ENCODE measurements at regions not wholly inside any gene's neighbourhood (a gene's known extent, or its start where the extent isn't known, plus 50 kb on each side); places are given as distances from the start of the nearest gene placed in this dataset.

DNA sequence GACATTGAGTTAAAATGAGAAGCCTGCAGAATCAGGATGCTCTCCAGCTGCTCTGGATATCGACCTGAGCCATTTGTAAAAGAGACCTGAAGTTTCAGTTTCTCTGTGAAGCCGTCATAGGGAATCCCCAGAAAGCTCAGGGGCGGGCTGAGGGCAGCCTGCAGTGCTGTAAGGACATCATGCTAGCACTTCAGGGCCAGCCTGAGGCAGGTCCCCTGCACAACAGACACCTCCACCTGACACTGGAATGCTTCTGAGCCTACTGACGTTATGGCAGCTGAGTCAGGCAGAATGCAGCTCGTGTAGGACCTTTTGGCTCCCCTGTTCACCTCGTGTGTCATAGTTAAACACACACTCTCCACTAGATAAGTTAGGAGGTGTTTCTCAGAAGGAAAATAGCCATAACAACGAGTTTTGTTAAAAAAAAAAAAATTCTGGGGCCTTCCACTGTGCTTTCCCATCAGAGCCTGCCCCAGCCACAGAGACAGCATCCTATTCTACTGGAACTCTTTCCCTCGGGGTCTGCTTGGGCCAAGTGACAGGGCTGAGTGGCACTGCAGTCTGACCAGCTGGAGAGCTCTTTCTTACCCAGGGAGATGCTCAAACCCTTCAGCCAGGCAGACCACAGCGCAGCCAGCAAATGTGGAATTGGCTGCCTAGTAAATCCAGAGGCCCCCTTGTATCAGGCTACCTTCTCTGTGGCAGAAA, 354.9 kb downstream of the DIRAS2 start:
- WGBS, 2 experiments, result 73 to 81% methylated on average over 9 of the region's 9 CpGs
- Histone ChIP-seq H3K36me3 (ENCODE audit: control insufficient read depth, insufficient read depth, low read length) (no peaks in the 10 kb centered on the region), H3K4me1 (ENCODE audit: control insufficient read depth, insufficient read depth, low read length) (peaks cover 4% of the 10 kb centered on the region), H3K27me3 (ENCODE audit: control insufficient read depth, insufficient read depth, low read length, poor library complexity, severe bottlenecking) (no peaks in the 10 kb centered on the region), H3K4me3 (ENCODE audit: insufficient read depth, low read depth, low read length) (no peak overlapping the region), H3K9me3 (ENCODE audit: control insufficient read depth, low read length) (no peaks in the 10 kb centered on the region), H3K27ac (ENCODE audit: insufficient read depth, low read depth, low read length, poor library complexity, severe bottlenecking) (no peak overlapping the region)

DNA sequence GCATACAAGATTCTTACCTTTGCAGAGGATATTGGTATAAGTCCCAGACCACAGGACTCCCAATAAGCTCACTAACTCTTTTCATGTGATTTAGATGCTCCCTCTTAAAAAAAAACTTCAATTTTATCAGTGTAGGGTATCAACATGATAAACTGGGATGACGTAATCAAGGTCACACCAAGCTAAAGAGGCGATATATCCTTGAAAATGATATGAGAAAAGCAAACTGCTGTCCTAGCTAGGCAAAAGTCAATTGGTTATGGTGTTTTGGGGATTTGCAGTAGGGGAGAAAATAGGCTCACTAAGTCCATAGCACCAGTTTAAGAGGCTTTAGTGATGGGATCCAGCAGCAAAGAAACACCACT, 354.4 kb downstream of the DIRAS2 start:
- WGBS, 2 experiments, result 96 to 97% methylated on average over 2 of the region's 2 CpGs
- peaks cover 4% of the 10 kb centered on the region for H3K4me1 ChIP-seq (ENCODE audit: control insufficient read depth, insufficient read depth, low read length)
- H3K9me3 ChIP-seq (ENCODE audit: control insufficient read depth, low read length), result no peaks in the 10 kb centered on the region
- H3K36me3 ChIP-seq (ENCODE audit: control insufficient read depth, insufficient read depth, low read length), result no peaks in the 10 kb centered on the region
- H3K27ac ChIP-seq (ENCODE audit: insufficient read depth, low read depth, low read length, poor library complexity, severe bottlenecking), result no peak overlapping the region
- H3K27me3 ChIP-seq (ENCODE audit: control insufficient read depth, insufficient read depth, low read length, poor library complexity, severe bottlenecking), result no peaks in the 10 kb centered on the region
- no peak overlapping the region for H3K4me3 ChIP-seq (ENCODE audit: insufficient read depth, low read depth, low read length)

DNA sequence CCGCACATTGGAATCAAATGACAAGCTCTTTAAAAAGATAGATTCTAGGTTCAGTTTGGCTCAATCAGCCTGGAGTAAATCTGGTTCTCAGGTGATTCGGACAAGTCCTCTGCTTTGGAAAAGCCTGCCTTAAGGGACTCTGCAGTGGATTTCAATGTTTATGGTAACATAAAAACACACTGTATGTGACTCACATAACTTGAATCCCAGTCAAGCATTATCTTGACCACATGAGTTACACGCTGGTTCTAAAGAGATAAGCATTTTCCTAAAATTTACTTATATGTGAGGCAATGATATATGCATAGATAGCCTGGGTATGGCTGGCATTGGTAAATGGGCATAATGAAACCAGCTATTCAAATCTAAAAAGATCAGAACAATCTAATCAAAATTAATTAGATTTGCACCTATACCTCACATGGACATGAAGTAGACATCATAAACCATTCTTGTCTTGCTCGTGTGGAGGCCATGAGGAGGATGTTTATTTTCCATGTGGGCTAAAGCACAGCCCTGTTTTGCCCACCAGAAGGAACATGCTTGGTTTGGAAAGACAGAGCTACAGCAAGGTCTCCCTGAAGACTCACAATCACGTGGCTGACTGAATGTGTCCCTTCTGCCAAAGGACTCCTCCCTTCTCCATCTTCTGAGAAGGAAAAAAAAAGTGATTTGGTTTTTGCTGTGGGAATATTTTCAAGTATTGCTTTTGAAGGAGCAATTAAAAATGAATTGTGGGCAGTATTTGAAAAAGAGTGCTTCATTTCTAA, 351.7 kb downstream of the DIRAS2 start:
- no peaks in the 10 kb centered on the region for H3K27me3 ChIP-seq (ENCODE audit: control insufficient read depth, insufficient read depth, low read length, poor library complexity, severe bottlenecking)
- H3K36me3 ChIP-seq (ENCODE audit: control insufficient read depth, insufficient read depth, low read length), result no peaks in the 10 kb centered on the region
- no peak overlapping the region for H3K27ac ChIP-seq (ENCODE audit: insufficient read depth, low read depth, low read length, poor library complexity, severe bottlenecking)
- H3K4me1 ChIP-seq (ENCODE audit: control insufficient read depth, insufficient read depth, low read length), result peaks cover 4% of the 10 kb centered on the region
- no peaks in the 10 kb centered on the region for H3K9me3 ChIP-seq (ENCODE audit: control insufficient read depth, low read length)
- WGBS, 2 experiments, result 88 to 93% methylated on average over 5 of the region's 5 CpGs
- no peak overlapping the region for H3K4me3 ChIP-seq (ENCODE audit: insufficient read depth, low read depth, low read length)

DNA sequence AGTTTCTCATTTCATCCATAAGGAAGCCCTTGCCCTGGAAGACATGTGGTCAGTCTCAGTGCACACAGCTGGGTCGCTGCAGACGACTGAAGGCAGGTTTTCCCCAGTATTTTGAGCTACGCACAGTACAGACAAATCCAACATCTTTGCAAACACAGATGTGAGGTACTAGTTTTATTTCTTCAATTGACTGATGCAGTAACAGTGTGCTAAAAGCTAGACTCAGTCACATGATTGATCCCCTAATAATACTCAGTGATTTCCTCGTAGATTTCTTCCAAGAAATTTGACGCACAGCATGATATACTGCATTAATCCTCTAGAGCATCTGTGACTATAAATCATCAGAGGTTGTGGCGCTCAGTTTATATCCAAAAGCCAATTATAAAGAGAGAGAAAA, 346.1 kb downstream of the DIRAS2 start:
- 78 to 85% methylated on average over 5 to 6 of the region's 6 CpGs for WGBS, 2 experiments
- H3K9me3 ChIP-seq (ENCODE audit: control insufficient read depth, low read length), result no peaks in the 10 kb centered on the region
- H3K27ac ChIP-seq (ENCODE audit: insufficient read depth, low read depth, low read length, poor library complexity, severe bottlenecking), result no peak overlapping the region
- H3K27me3 ChIP-seq (ENCODE audit: control insufficient read depth, insufficient read depth, low read length, poor library complexity, severe bottlenecking), result no peaks in the 10 kb centered on the region
- peaks cover 5% of the 10 kb centered on the region for H3K4me1 ChIP-seq (ENCODE audit: control insufficient read depth, insufficient read depth, low read length)
- no peaks in the 10 kb centered on the region for H3K36me3 ChIP-seq (ENCODE audit: control insufficient read depth, insufficient read depth, low read length)
- H3K4me3 ChIP-seq (ENCODE audit: insufficient read depth, low read depth, low read length), result no peak overlapping the region

DNA sequence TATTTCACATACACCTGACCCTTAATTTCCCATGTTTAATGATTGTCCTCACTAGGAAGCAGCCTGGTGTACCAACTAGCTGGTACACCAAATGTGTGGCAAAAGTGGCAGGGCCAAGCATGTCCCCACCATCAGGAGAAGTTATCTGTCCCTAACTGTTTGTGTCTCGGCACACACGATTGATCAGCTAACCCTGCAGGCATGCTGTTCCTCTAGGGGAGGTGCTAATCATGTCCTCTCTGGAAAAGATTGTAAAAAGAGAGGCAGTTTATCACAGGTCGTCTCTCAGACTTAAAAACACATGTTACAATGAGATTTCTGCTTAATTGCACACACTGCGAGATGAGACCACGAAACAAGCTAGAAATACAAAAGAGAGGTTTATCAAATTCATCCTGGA, 342.7 kb downstream of the DIRAS2 start:
- Histone ChIP-seq H3K27ac (ENCODE audit: insufficient read depth, low read depth, low read length, poor library complexity, severe bottlenecking) (no peak overlapping the region), H3K36me3 (ENCODE audit: control insufficient read depth, insufficient read depth, low read length) (no peaks in the 10 kb centered on the region), H3K4me3 (ENCODE audit: insufficient read depth, low read depth, low read length) (no peak overlapping the region), H3K9me3 (ENCODE audit: control insufficient read depth, low read length) (no peaks in the 10 kb centered on the region), H3K4me1 (ENCODE audit: control insufficient read depth, insufficient read depth, low read length) (peaks cover 5% of the 10 kb centered on the region), H3K27me3 (ENCODE audit: control insufficient read depth, insufficient read depth, low read length, poor library complexity, severe bottlenecking) (no peaks in the 10 kb centered on the region)
- 75 to 83% methylated on average over 5 of the region's 5 CpGs for WGBS, 2 experiments

DNA sequence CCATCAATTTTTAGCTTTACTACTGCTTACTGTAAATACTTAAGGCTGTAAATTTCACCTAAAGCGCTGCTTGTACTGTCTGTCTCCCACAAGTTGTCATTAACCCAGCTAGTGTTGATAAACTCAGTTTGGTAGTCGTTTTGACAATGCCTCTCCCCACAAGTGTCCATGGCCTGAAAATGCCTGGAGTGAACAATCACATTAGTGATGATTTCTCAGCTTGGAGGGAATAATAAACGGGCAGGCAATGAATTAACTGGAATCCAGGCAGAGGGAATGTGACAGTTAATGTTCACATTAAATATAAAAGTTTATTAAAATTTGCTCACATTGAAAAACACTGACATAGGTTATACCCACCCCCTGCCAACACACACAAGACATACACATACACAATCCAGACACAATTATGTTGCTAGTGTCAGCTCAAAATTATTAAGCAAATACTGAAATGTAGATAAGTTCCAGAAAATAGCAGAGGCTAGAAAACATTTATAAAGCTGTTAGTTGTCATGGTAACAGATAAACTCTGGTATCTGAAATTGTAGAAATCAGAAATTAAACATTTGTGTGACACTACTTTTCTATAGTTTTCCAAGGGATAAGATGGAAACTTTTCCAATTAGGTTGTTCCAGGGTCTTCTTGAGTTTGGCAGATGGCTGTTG, 341.9 kb downstream of the DIRAS2 start:
- Histone ChIP-seq H3K27me3 (ENCODE audit: control insufficient read depth, insufficient read depth, low read length, poor library complexity, severe bottlenecking) (no peaks in the 10 kb centered on the region), H3K4me3 (ENCODE audit: insufficient read depth, low read depth, low read length) (no peak overlapping the region), H3K4me1 (ENCODE audit: control insufficient read depth, insufficient read depth, low read length) (peaks cover 5% of the 10 kb centered on the region), H3K9me3 (ENCODE audit: control insufficient read depth, low read length) (no peaks in the 10 kb centered on the region), H3K27ac (ENCODE audit: insufficient read depth, low read depth, low read length, poor library complexity, severe bottlenecking) (no peak overlapping the region), H3K36me3 (ENCODE audit: control insufficient read depth, insufficient read depth, low read length) (no peaks in the 10 kb centered on the region)
- 81 to 89% methylated on average over 2 to 3 of the region's 3 CpGs for WGBS, 2 experiments

DNA sequence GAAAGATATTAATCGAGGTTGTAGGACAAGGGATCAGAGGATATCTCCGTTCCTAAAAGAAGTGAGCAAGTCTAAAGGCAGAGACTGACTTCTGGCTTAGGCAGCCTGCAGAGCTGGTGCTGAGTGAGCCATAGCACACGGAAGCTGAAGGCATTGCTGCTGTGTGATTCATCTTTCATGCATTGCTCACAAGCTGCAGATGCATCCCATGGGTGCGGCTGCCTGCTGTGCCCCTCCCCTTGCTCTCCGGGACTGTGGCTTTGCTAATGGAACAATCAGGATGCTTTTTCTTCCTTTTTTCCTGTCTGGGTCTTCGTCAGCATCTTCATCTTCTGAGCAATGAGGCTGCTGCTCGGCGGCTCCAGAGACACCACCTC, 341.4 kb downstream of the DIRAS2 start:
- WGBS, 2 experiments, result 56% methylated on average over 8 of the region's 8 CpGs
- Histone ChIP-seq H3K27ac (ENCODE audit: insufficient read depth, low read depth, low read length, poor library complexity, severe bottlenecking) (no peak overlapping the region), H3K4me1 (ENCODE audit: control insufficient read depth, insufficient read depth, low read length) (peaks cover 5% of the 10 kb centered on the region), H3K36me3 (ENCODE audit: control insufficient read depth, insufficient read depth, low read length) (no peaks in the 10 kb centered on the region), H3K4me3 (ENCODE audit: insufficient read depth, low read depth, low read length) (no peak overlapping the region), H3K27me3 (ENCODE audit: control insufficient read depth, insufficient read depth, low read length, poor library complexity, severe bottlenecking) (no peaks in the 10 kb centered on the region), H3K9me3 (ENCODE audit: control insufficient read depth, low read length) (no peaks in the 10 kb centered on the region)

DNA sequence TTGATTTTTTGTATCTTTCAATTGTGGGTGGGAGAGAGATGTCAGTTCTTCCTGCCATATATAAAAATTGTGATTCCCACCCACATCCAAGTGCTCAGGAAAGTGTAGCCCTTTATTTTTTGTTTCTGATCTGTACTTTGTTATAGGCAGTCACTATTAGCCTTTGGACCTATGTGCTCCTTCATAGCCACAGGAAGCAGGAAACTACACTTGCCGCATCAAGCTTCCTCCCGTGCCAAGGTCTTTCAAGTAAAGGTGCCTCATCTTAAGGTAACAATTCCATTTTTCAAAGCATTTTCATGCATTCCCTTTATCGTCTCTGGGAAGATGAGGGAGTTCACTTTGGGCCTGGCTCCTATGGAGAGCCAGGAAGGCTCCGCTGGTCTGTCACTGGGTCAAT, 339.0 kb downstream of the DIRAS2 start:
- H3K27ac ChIP-seq (ENCODE audit: insufficient read depth, low read depth, low read length, poor library complexity, severe bottlenecking), result no peak overlapping the region
- H3K36me3 ChIP-seq (ENCODE audit: control insufficient read depth, insufficient read depth, low read length), result no peaks in the 10 kb centered on the region
- no peak overlapping the region for H3K4me3 ChIP-seq (ENCODE audit: insufficient read depth, low read depth, low read length)
- no peaks in the 10 kb centered on the region for H3K9me3 ChIP-seq (ENCODE audit: control insufficient read depth, low read length)
- 90 to 91% methylated on average over 4 of the region's 4 CpGs for WGBS, 2 experiments
- peaks cover 14% of the 10 kb centered on the region for H3K4me1 ChIP-seq (ENCODE audit: control insufficient read depth, insufficient read depth, low read length)
- no peaks in the 10 kb centered on the region for H3K27me3 ChIP-seq (ENCODE audit: control insufficient read depth, insufficient read depth, low read length, poor library complexity, severe bottlenecking)

DNA sequence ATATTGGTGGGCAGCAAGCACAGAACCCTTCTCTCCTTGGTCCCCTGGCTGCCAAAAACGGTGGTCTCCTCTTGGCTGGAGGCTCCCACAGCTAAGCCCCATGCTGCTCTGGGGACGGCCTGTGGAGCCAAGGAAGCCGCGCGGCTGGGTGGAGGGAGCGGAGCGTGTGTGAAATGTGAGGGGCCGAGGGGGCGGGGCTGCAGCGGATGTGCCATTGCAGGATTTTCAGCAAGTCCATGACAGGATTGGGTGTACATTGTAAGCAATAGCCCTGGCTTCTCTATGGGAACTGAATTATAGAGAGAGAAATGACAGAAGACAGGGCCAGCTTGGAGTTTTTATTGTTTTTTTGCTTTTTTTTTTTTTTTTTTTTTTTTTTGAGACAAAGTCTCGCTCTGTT, 336.5 kb downstream of the DIRAS2 start:
- no peak overlapping the region for H3K4me3 ChIP-seq (ENCODE audit: insufficient read depth, low read depth, low read length)
- no peaks in the 10 kb centered on the region for H3K9me3 ChIP-seq (ENCODE audit: control insufficient read depth, low read length)
- no peaks in the 10 kb centered on the region for H3K36me3 ChIP-seq (ENCODE audit: control insufficient read depth, insufficient read depth, low read length)
- H3K27ac ChIP-seq (ENCODE audit: insufficient read depth, low read depth, low read length, poor library complexity, severe bottlenecking), result no peak overlapping the region
- H3K27me3 ChIP-seq (ENCODE audit: control insufficient read depth, insufficient read depth, low read length, poor library complexity, severe bottlenecking), result no peaks in the 10 kb centered on the region
- WGBS, 2 experiments, result 95% methylated on average over 11 of the region's 11 CpGs
- H3K4me1 ChIP-seq (ENCODE audit: control insufficient read depth, insufficient read depth, low read length), result peaks cover 12% of the 10 kb centered on the region

DNA sequence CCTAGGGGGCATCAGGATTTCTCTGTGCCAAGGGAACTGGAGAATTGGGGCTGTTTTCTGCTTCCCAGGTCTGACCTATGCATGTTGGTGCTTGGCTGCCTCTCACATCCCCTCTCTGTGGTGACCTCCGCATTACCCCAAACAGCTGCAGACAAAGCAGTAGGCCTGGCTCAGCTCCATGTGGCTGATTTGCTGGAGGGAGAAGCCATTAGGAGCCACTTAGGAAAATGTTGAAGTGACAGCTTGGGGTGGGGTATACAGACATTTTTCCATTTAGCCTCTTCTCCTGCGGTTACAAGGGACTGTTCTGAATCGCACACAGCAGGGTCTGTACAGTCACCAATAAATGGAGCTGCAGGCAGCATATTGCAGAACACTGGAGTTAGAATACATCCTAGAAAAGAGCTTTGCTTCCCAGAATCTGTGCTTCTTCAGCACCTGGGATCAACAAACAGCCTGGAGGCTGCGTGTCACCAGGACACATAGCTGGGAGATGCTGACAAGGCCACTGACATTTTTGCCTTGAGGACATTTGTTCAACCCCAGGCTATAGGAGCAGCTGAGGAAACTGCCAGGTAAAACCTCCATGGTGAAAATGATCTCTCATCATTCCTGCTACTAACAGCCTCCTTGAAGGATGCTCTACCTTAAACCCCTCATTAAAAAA, 335.3 kb downstream of the DIRAS2 start:
- no peaks in the 10 kb centered on the region for H3K27me3 ChIP-seq (ENCODE audit: control insufficient read depth, insufficient read depth, low read length, poor library complexity, severe bottlenecking)
- no peaks in the 10 kb centered on the region for H3K36me3 ChIP-seq (ENCODE audit: control insufficient read depth, insufficient read depth, low read length)
- no peak overlapping the region for H3K27ac ChIP-seq (ENCODE audit: insufficient read depth, low read depth, low read length, poor library complexity, severe bottlenecking)
- H3K4me1 ChIP-seq (ENCODE audit: control insufficient read depth, insufficient read depth, low read length), result peaks cover 10% of the 10 kb centered on the region
- H3K4me3 ChIP-seq (ENCODE audit: insufficient read depth, low read depth, low read length), result no peak overlapping the region
- no peaks in the 10 kb centered on the region for H3K9me3 ChIP-seq (ENCODE audit: control insufficient read depth, low read length)
- WGBS, 2 experiments, result 89 to 92% methylated on average over 4 of the region's 4 CpGs
